HAP-1 (cell line): ENCODE measurements at regions not wholly inside any gene's neighbourhood (a gene's known extent, or its start where the extent isn't known, plus 50 kb on each side); places are given as distances from the start of the nearest gene placed in this dataset.

Experiments used
- DNase-seq, 2 experiments: peaks; one replicate each; pipeline ENCODE4 v3.0.0-alpha.2; 2016 to 2020; ENCODE audit warnings: low spot score in 2 of 2
- H3K27me3 ChIP-seq: fragments of 250-450 bp; sonication (Bioruptor Pico); 2 replicates; pipeline ENCODE4 v1.5.1; 2020; ENCODE audit warnings: low read depth, mild to moderate bottlenecking, moderate library complexity
- H3K36me3 ChIP-seq: fragments of 250-450 bp; sonication (Bioruptor Pico); replicated peaks from 2 replicates; pipeline ENCODE4 v1.5.1; 2020; ENCODE audit warnings: mild to moderate bottlenecking
- H3K4me1 ChIP-seq: fragments of 250-450 bp; sonication (Bioruptor Pico); 2 replicates; pipeline ENCODE4 v1.5.1; 2020; ENCODE audit warnings: mild to moderate bottlenecking
- H3K4me3 ChIP-seq: fragments of 250-450 bp; sonication (Bioruptor Pico); 2 replicates; pipeline ENCODE4 v1.5.1; 2020; ENCODE audit warnings: mild to moderate bottlenecking, moderate library complexity
- H3K9me3 ChIP-seq: fragments of 250-450 bp; sonication (Bioruptor Pico); 2 replicates; pipeline ENCODE4 v1.5.1; 2020; ENCODE audit warnings: mild to moderate bottlenecking, moderate library complexity
- in situ Hi-C: fragments of 300-500 bp; cut with MboI; formaldehyde crosslinking; loops from 3 replicates; pipeline ENCODE4 v1.14.3; 2020; ENCODE audit warnings: low sequenced_read_pairs, inconsistent platforms, mixed read lengths

GRCh38 chr6:149200282-149200945 is 117.1 kb upstream of the TAB2 start:
- in situ Hi-C loops = no loop called here
- 0 out of 2 replicates have a peak, but pooled peaks cover 2% of the 10 kb centered on the region for H3K9me3 ChIP-seq
- DNase-seq = no peak
- no peaks in the 10 kb centered on the region for H3K27me3 ChIP-seq
- H3K4me1 ChIP-seq = no peaks in the 10 kb centered on the region; the same call in 1 of the 2 replicates
- no peak overlapping the region for H3K4me3 ChIP-seq
- H3K36me3 ChIP-seq = no peaks in the 10 kb centered on the region

- peaks cover 2% of the 10 kb centered on the region for H3K4me1 ChIP-seq
- no peaks in the 10 kb centered on the region for H3K36me3 ChIP-seq
- 0 out of 2 replicates have a peak, but pooled peaks cover 2% of the 10 kb centered on the region for H3K9me3 ChIP-seq
- DNase-seq = no peak
- H3K4me3 ChIP-seq = no peak overlapping the region
- H3K27me3 ChIP-seq = no peaks in the 10 kb centered on the region
- in situ Hi-C loops = no loop called here
These were observed 116.3 kb upstream of the TAB2 start for GRCh38 chr6:149201068-149201655.

DNA sequence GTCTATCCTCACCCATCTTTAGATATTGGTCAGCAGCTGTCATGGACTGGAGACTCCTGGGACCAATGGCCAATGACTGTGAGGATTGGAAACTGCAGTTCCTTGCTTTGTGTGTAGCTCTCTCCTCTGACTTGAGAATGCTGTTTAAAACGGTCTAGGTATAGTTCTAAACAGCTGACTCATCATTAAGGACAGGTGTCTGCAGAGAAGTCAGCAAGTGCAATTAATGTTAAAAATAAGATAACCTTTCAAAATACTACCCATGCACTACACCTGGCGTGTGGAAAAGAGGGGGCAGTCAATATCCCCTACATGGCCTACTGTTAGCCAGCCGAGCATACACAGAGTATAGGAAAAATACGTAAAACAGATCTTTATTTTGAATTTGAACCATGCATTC is 115.4 kb upstream of the TAB2 start:
- H3K27me3 ChIP-seq = no peaks in the 10 kb centered on the region
- in situ Hi-C loops = no loop called here
- H3K4me3 ChIP-seq = no peak overlapping the region
- H3K4me1 ChIP-seq = peaks cover 2% of the 10 kb centered on the region
- DNase-seq = no peak
- no peaks in the 10 kb centered on the region for H3K36me3 ChIP-seq
- H3K9me3 ChIP-seq = no peaks in the 10 kb centered on the region

DNA sequence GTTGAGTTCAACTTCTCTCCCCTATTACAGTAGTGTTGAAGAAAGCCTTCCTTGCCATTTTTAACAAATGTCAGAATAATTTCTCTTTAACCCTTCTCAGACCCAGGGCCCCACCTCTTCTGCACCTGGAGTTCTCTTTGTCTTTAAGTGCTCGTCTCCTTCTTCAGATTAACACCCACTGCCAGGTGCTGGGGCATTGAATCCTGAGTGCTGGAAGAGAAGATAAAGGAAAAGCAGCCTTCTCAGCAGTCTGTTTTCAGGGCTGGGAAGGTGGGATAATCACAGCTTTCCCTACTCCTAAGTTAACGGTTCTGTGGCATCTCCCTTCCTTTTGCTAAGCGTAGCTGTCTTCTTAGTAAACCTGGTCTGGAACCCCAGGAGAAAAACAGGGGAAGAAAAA is 114.6 kb upstream of the TAB2 start:
- H3K36me3 ChIP-seq = no peaks in the 10 kb centered on the region
- H3K27me3 ChIP-seq = no peaks in the 10 kb centered on the region
- in situ Hi-C loops = no loop called here
- H3K9me3 ChIP-seq = no peaks in the 10 kb centered on the region
- no peak overlapping the region for H3K4me3 ChIP-seq
- H3K4me1 ChIP-seq = peaks cover 2% of the 10 kb centered on the region
- no peak for DNase-seq

GRCh38 chr6:149203509-149203908 is 114.0 kb upstream of the TAB2 start:
- Histone ChIP-seq H3K4me1 (peaks cover 2% of the 10 kb centered on the region), H3K36me3 (no peaks in the 10 kb centered on the region), H3K27me3 (no peaks in the 10 kb centered on the region), H3K4me3 (no peak overlapping the region), H3K9me3 (no peaks in the 10 kb centered on the region)
- no peak for DNase-seq
- in situ Hi-C loops = no loop called here

DNA sequence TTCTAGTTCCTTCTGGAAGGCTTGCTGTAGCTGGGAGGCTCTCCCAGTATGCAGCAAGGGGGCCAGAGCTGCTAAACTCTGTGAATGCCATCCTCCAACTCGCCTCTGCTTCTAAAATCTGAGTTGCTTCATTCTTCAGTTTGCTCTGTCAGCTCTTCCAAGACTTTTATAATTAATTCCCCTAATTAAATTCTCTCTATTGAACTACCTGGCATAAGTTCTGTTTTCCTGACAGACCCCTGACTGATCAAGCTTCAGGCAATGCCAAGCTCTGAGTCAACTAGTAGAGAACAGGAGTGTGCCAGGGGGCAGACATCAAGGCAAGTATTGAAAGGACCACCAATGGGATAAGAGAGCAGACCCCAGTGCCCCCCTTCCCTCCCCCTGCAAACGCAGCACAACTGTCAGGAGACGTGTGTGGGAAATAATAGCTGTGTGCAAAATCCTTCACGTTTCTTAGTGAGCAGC is 109.3 kb upstream of the TAB2 start:
- no peaks in the 10 kb centered on the region for H3K36me3 ChIP-seq
- DNase-seq = no peak
- peaks cover 2% of the 10 kb centered on the region; the same call in 1 of the 2 replicates for H3K4me1 ChIP-seq
- in situ Hi-C loops = no loop called here
- no peaks in the 10 kb centered on the region for H3K27me3 ChIP-seq
- H3K4me3 ChIP-seq = no peak overlapping the region
- H3K9me3 ChIP-seq = no peaks in the 10 kb centered on the region

GRCh38 chr6:149209871-149210775 is 107.4 kb upstream of the TAB2 start:
- Histone ChIP-seq H3K9me3 (no peaks in the 10 kb centered on the region), H3K36me3 (no peaks in the 10 kb centered on the region), H3K27me3 (no peaks in the 10 kb centered on the region), H3K4me3 (no peak overlapping the region), H3K4me1 (peaks cover 2% of the 10 kb centered on the region; the same call in 1 of the 2 replicates)
- no peak for DNase-seq
- in situ Hi-C loops = no loop called here

- no peak for DNase-seq
- Histone ChIP-seq H3K4me1 (no peaks in the 10 kb centered on the region), H3K9me3 (no peaks in the 10 kb centered on the region), H3K4me3 (no peak overlapping the region), H3K36me3 (no peaks in the 10 kb centered on the region), H3K27me3 (no peaks in the 10 kb centered on the region)
- in situ Hi-C loops = no loop called here
These were observed 106.4 kb upstream of the TAB2 start for GRCh38 chr6:149211046-149211571.

- Histone ChIP-seq H3K9me3 (no peaks in the 10 kb centered on the region), H3K27me3 (no peaks in the 10 kb centered on the region), H3K4me3 (no peak overlapping the region), H3K4me1 (no peaks in the 10 kb centered on the region), H3K36me3 (no peaks in the 10 kb centered on the region)
- in situ Hi-C loops = no loop called here
- no peak for DNase-seq
These were observed 105.3 kb upstream of the TAB2 start for GRCh38 chr6:149212206-149212605.

DNA sequence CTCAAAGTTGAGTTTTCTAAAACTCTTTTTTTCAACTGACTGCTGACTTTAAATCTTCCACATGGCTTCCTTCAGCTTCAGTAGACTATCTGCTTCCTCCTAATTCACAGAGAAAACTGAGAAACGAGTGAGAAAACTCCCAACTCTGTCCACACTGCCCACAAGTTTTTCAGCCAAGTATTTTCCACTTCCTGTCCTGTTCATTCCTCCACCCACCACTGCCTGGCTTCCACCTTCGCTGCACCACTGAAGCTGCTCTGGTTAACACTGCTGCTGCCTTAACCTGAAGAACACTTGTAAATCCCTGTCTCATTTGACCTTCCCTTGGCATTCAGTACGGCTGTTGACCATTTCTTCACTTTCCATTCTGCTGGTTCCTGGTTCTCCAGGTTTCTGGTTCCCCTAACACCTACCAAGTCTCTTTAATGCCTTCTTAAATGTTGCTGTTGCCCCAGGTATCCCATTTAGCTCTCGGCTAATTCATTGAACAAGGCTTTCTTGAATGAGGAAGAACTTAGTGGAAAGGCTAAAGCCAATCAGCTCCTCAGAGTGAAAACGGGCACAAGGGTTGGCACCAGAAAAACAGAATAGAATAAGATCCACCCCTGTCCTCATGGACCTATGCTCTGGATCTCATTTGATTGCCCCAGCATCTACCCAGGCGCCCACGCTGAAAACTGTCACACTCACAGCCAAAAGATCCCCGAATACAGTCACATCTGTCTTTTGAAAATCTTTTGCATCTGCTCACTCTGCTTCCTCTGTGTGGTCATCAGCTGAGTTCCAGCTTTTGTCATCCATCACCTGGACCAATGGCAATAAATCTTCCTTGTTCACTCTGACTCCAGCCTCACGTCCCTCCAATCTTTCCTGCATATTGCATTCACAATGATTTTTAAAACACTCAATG is 104.4 kb upstream of the TAB2 start:
- no peak for DNase-seq
- in situ Hi-C loops = no loop called here
- H3K4me1 ChIP-seq = no peaks in the 10 kb centered on the region
- H3K36me3 ChIP-seq = no peaks in the 10 kb centered on the region
- H3K27me3 ChIP-seq = no peaks in the 10 kb centered on the region
- H3K4me3 ChIP-seq = no peak overlapping the region
- no peaks in the 10 kb centered on the region for H3K9me3 ChIP-seq

DNA sequence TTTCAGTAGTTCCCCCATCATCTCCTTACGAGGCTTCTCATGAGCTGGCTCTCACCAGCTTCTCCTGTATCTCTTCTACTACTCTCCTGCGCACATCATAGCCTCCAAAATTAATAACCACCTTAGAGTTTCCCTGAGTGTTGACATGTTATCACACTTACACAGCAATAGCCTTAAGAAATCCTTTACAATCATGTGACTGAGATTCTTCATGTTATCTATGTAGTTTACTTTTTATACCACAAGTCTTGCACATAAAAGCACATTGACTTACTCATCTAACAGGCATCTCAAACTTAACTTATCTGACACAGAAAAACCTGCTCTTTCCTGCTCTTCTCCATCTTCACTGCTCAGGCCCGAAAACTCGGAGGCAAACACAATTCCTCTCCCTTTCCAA is 103.7 kb upstream of the TAB2 start:
- Histone ChIP-seq H3K4me1 (no peaks in the 10 kb centered on the region), H3K9me3 (no peaks in the 10 kb centered on the region), H3K36me3 (no peaks in the 10 kb centered on the region), H3K4me3 (no peak overlapping the region), H3K27me3 (no peaks in the 10 kb centered on the region)
- in situ Hi-C loops = no loop called here
- DNase-seq = no peak

DNA sequence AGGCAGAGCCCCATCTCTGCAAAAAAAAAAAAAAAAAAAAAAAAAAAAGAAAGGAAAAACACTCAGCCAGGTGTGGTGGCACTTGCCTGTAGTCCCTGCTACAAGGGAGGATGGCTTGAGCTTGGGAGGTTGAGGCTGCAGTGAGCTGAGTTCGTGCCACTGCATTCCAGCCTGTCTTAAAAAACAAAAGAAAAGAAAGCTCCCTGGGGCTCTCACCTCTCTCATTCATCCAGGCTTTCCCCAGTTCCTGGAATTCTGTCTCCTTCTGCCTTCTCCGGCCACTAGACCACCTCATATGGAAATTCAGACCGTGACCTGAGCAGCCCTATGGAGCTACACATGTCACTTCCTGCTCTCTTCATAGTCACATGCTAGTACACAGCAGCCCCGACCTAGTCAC is 101.1 kb upstream of the TAB2 start:
- H3K9me3 ChIP-seq = no peaks in the 10 kb centered on the region
- no peaks in the 10 kb centered on the region for H3K27me3 ChIP-seq
- DNase-seq = no peak
- H3K4me1 ChIP-seq = no peaks in the 10 kb centered on the region; the same call in 1 of the 2 replicates
- H3K4me3 ChIP-seq = no peak overlapping the region
- H3K36me3 ChIP-seq = no peaks in the 10 kb centered on the region
- in situ Hi-C loops = no loop called here

DNA sequence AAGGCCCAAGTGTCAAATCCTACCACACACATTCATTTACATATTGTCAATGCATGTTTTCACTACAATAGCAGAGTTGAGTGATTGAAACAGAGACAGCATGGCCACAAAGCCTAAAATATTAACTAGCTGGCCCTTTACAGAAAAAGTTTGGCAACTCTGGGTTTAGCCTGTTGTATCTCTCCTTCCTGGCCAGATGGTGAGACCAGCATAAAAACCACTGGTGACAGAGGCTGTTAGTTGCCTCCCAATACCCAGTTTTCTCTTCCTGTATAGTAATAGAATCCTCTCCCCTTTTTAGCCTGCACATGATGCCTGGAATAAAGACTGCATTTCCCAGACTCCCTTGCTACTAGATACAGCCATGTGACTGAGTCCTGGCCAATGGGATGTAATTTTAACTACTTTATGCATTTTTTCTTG is 100.0 kb upstream of the TAB2 start:
- H3K36me3 ChIP-seq = no peaks in the 10 kb centered on the region
- no peak for DNase-seq
- H3K27me3 ChIP-seq = no peaks in the 10 kb centered on the region
- in situ Hi-C loops = no loop called here
- peaks cover 3% of the 10 kb centered on the region; the same call in 1 of the 2 replicates for H3K4me1 ChIP-seq
- H3K4me3 ChIP-seq = no peak overlapping the region
- H3K9me3 ChIP-seq = no peaks in the 10 kb centered on the region
